LoVo (cell line): ENCODE measurements at regions not wholly inside any gene's neighbourhood (a gene's known extent, or its start where the extent isn't known, plus 50 kb on each side); places are given as distances from the start of the nearest gene placed in this dataset.
A peak's percentile ranks its signal among the peaks of the same experiment; 100 is the strongest.
"Not testable (repeated sequence)": the region's sequence is repeated elsewhere in the genome, so short reads cannot be mapped to it uniquely, and the experiment has no call there.

Experiments used
- DNase-seq: peaks from one replicate; pipeline ENCODE4 v3.0.0-alpha.2; 2016; ENCODE audit warnings: low spot score

DNA sequence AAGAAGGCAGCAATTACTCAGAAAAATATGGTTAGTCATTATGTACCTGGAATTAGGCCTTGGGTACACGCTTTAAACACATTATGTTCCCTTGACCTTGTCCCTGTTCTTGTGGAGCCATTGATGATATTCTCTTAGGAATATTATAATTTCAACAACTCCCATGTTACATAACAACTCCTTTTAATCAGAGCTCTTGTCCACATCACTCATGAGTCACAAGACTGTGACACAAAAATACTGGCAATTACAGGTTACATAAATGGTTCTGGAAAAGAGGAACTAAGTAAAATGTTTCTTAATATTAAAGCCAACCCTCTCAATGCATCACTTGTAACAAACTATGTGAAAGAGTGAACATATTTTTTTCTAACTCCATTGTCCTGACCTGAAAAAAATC lies 143.8 kb upstream of the PCLO start:
- DNase-seq = no peak

DNA sequence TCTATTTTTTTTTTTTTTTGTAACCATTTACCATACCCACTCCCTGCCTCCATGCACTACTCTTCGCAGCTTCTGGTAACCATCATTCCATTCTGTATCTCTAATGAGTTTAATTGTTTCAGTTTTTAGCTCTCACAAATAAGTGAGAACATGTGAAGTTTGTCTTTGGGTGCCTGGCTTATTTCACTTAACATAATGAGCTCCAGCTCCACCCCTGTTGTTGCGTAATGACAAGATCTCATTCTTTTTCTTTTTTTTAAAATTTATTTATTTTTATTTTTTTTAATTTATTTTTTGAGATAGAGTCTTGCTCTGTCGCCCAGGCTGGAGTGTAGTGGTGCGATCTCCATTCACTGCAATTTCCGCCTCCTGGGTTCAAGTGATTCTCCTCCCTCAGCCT lies 142.3 kb upstream of the PCLO start:
- no peak for DNase-seq

DNA sequence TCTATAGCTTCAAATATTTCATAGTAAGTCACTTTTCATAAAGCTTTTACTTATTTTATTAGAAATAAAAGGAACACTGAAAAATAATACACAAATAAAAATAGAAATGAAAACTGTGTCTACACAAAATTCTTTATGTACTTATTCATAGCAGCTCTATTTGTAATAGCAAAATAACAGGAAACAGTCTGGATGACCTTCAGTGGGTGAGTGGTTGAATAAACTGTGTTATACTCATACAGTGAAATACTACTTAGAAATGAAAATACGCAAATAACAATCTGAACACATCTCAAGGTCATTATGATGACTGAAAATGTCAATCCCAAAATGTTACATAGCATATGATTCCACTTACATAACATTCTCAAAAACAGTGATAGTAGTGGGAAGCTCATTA lies 138.7 kb upstream of the PCLO start:
- no peak for DNase-seq

DNA sequence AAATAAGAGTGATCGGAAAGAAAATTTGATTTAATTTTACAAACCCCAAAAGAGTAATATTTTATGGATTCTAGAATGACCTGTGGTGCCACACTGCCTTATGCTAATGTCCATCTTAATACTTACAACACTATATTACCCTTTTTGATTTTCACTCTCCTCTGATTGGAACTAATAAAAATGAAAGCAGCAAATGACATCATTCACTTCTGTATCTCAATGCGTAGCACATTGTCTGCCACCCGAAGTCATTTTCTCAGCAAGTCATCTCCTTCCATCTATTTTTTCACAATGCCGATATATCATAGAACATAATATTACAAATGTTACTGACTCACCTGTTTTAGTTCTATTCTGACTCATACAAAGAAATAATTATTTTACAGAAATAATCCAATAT lies 127.5 kb upstream of the PCLO start:
- no peak for DNase-seq

DNA sequence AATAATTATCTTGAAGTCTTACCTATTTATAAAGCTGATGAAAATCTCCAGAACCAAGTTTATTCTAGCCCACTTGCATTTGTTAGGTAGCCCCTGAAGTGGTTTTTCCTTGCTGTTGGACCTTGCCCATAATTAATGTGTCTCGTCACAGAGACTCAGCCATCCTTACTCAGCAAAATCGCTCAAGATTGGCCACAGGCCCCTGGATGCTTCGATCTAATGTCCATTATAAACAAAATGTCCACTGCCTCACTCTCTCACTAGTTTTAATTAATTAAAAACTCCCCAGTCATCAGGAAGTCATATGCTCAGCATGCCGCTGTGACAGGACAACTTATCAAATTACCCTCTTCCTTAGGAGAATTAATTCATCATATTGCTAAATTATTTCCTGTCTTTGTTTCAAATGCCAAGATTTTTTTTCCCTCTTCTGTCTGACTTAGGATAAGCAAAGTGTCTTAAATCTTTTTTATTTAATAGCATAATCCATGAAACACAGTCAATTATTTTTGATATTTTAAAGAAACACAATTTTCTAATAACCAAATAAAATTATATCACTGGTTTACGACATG lies 126.8 kb upstream of the PCLO start:
- no peak for DNase-seq

DNA sequence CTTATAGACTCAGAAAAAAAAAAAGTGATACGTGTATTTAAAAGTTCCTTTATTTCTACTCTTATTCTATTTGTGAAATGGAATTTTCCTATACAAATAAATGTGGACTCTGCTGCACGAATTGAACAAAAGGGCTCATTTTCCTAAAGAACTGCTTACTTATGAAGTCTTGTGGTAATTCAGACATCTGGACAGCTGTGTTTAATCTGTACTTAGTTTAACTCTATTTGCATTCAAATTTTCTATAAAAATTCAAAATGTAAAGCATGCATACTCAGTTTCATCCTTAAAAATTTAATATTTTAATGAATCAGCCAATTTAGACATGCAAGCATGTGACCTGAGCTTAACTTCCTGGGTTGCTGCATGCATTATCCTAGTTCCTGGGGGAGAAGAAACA lies 118.0 kb upstream of the PCLO start:
- DNase-seq = no peak

DNA sequence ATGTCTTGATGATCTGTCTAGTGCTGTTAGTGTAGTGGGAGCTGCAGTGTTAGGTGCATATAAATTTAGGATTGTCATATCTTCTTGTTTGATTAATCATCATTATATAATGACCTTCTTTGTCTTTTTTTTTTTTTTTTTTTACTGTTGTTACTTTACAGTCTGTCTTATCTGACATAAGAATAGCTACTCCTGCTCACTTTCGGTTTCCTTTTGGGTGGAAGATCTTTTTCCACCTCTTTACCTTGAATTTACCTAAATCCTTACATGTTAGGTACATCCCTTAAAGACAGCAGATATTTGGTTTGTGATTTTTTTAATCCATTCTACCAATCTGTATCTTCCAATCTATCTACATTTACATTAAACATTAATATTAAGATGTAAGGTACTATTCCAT lies 113.6 kb upstream of the PCLO start:
- DNase-seq = no peak

DNA sequence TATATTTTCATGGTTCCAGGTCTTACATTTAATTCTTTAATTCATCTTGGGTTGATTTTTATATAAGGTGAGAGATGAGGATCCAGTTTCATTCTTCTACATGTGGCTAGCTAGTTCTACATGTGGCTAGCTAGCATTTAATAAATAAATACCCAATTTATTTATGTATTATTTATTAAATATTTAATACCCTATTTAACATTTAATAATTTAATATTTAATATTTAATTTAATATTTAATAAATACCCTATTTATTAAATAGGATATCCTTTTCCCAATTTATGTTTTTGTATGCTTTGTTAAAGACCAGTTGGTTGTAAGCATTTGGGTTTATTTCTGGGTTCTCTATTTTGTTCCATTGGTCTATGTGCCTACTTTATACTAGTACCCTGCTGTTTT lies 111.0 kb upstream of the PCLO start:
- DNase-seq = no peak

DNA sequence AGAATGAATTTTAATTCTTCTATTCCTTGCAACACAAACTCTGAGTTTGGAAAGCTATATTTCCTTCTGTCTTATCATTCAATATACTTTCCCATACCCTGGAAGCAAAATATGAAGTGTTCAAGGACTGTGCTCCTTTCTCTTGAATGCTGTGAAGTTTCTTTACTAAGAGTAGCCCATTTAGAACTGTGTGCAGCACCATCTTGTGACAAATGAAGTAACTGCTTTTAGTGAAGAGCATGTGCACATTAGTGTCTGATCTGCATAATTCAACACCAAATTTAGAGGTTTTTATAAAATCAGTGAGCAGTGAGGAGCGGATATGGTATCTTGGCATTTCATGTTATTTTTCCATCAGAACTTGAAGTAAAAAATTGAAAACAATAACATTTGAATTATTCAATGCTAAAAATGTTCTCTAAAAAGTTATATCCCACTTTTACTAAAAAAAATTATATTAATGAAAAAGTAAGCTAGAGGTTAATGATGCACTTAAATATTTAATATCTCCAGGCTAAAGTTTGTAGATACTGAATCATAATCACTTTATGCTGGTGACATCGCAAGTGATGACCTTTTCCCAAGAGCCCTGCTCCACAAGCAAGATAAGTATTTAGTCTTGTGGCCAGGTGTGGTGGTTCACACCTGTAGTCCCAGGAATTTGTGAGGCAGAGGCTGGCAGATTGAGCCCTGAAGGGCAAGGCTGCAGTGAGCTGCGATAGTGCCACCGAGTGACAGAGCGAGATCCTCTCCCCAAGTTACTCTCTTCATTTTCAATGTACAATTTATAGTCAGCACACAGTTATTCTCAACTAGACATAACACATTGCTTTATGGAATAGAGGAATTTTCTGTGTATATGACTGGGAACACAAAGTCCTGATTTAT lies 108.8 kb upstream of the PCLO start:
- peak; percentile 20 for DNase-seq

DNA sequence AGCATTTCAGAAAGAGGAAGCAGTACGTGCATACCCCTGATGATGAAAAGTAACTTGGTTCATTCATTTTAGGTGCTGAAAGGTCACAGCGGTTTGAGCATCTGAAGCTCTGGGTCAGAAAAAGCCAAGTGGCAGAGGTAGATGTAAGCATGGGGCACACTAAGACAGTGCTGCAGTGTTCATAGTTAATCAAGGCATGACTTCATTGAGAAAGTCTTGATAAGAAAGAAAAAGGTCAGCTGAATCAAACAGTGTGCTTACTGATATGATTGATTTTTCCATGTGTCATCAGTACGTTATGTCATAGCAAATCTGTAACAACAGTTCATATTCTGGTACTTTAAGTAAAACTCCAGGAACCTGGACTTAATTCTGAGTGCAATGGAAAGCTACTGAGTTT lies 107.7 kb upstream of the PCLO start:
- DNase-seq = no peak

DNA sequence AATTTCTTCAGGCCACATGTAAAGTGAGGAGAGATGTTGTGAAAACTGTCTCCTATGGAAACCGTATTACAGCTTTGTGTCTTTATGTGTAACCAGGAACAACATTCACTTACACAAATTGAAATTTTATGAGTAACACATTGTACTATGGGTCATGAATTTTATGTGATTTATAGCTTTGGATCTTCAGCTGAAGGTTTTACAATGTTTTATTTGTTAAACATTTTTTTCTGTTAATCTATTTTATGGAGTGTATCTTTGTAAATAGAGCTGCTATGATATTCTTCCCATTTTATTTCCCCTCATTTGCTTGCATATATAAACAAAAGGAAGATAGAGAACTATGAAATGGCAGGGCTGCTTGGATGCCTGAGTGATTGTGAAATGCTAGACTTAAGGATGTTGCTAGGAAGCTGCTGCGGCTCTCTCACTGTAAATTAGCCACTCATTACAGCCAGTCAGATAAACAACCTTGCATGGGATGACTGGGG lies 104.5 kb upstream of the PCLO start:
- DNase-seq = no peak

DNA sequence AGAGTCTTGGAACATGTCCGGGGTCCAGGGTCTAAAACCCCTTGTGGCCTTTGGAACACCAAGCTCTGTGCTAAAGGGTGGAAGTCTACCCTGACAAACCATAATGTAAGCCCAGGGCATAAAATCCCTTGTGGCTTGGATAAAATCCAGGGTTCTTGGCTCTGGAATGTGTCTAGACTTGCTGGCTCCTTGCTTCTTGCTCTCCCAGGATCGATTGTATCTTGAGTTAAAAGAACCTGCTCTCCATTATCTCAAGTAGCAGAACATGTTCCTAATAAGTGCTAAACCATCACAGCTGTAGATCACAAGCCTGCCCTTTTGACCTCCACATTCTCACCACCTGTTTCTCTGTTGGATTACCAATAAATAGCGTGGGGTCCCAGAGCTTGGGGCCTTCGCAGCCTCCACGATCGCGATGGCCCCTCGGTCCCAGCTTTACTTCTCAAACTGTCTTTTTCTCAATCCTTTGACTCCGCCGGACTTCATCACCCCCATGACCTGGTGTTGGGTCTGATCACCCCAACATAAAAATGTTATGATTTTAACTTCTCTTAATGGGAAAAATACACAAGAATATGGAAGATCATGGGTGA lies 100.9 kb upstream of the PCLO start:
- not testable (repeated sequence) for DNase-seq

DNA sequence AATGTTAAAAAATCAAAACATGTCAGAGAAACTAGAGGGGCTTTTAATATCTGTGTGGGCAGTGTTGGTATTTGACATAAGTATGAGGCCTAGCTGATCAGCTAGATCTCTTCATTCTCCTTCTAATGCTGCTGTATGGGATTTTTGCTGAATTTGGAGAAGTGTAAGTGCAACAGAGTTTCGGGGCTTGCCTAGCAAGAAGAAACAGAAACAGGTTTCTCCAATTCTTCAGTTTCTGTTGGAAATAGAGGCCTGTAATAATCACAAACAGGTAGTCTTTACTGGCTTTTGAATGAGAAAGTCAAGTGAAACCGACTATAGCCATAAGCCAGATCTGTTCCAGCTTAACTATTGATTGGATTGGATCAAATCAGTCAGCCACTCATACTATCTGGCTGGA lies 96.4 kb upstream of the PCLO start:
- DNase-seq = no peak

DNA sequence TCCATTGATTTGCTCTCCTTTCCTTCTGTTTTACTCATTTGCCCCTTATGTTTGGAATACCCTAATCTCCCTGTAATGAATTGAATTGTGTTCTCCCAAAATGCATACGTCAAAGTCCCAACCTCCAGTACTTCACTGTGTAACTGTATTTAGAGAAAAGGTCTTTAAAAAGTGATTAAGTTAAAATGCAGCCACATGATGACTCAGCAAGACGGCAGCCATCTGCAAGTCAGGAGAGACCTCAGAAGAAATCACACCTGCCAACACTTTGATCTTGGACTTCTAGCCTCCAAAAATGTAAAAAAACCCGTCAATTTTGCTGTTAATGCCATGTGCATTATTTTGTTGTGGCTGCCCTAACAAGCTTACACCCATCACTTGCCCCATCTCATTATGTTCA lies 85.3 kb upstream of the PCLO start:
- no peak for DNase-seq

DNA sequence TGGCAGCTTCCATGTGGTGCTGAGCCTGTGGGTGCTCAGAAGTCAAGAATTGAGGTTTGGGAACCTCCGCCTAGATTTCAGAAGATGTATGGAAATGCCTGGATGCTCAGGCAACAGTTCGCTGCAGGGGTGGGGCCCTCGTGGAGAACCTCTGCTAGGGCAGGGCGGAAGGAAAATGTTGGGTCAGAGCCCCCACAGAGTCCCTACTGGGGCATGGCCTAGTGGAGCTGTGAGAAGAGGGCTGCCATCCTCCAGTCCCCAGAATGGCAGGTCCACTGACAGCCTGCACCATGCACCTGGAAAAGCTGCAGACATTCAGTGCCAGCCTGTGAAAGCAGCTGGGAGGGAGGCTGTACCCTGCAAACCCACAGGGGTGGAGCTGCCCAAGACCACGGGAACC lies 56.5 kb upstream of the PCLO start:
- not testable (repeated sequence) for DNase-seq

DNA sequence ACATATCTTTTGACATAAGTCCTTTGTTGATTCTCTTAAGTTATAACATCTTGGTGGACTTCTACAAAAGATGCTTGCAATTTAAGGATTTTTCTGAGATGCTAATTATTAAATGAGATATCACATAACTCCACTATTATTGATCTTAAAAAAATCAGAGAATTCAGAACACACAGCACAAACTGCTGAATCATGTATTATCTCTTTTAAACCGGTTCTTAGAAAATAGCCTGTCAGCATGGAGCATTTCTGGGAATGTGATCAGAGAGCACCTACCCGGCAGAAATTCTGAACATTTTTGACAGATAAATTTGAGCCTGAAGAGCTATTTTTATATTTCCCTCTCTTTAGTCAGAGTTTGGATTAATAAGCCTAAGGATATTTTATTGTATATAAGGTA lies 50.2 kb upstream of the PCLO start:
- no peak for DNase-seq
